ENCODE measurements at regions not wholly inside any gene's neighbourhood (a gene's known extent, or its start where the extent isn't known, plus 50 kb on each side); places are given as distances from the start of the nearest gene placed in this dataset.

DNA sequence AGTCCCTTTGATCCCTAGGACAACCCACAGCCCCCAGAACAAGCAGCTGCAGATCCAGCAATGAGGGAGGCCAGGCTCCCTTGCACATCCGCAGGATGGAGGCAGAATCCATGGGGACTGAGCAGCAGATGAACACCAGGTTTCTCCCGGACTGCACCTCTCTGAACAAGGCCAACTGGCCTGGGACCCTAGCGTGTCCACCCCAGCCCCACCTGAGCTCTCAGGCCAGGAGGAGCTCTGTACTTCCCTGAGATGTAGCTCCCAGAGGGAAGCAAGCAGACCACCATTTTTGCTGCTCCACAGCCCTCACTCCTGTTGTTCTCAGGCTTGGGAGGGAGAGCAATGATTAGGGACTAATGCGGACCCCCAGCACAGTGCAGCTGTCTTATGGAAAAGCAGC lies 1195.8 kb downstream of the PCDH18 start:
- TF ChIP-seq, protein P1, sequence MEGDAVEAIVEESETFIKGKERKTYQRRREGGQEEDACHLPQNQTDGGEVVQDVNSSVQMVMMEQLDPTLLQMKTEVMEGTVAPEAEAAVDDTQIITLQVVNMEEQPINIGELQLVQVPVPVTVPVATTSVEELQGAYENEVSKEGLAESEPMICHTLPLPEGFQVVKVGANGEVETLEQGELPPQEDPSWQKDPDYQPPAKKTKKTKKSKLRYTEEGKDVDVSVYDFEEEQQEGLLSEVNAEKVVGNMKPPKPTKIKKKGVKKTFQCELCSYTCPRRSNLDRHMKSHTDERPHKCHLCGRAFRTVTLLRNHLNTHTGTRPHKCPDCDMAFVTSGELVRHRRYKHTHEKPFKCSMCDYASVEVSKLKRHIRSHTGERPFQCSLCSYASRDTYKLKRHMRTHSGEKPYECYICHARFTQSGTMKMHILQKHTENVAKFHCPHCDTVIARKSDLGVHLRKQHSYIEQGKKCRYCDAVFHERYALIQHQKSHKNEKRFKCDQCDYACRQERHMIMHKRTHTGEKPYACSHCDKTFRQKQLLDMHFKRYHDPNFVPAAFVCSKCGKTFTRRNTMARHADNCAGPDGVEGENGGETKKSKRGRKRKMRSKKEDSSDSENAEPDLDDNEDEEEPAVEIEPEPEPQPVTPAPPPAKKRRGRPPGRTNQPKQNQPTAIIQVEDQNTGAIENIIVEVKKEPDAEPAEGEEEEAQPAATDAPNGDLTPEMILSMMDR (IDR thresholded peaks at IDR 0.05) = no peak
- TF ChIP-seq EP300 (IDR thresholded peaks at IDR 0.05) = no peak

Data from stomach (tissue), 4 donors.